MM.1S (cell line): ENCODE measurements at regions not wholly inside any gene's neighbourhood (a gene's known extent, or its start where the extent isn't known, plus 50 kb on each side); places are given as distances from the start of the nearest gene placed in this dataset.

Experiments
- DNase-seq: peaks from one replicate; pipeline ENCODE4 v3.0.0-alpha.2; 2015
- H2AFZ ChIP-seq: fragments of 300-600 bp; sonication (generic); 2 replicates; pipeline ENCODE4 v1.6.0; 2016; ENCODE audit warnings: antibody characterized with exemption, low read length
- H3F3A ChIP-seq: fragments of 300-600 bp; sonication (generic); 2 replicates; pipeline ENCODE4 v1.6.1; 2016; ENCODE audit warnings: mild to moderate bottlenecking, antibody characterized with exemption, low read length, moderate library complexity, mixed read lengths; ENCODE audit not compliant: insufficient read depth
- H3K27ac ChIP-seq: fragments of 300-600 bp; sonication (generic); 2 replicates; pipeline ENCODE4 v1.5.1; 2016; ENCODE audit warnings: mild to moderate bottlenecking, low read length
- H3K27me3 ChIP-seq: fragments of 300-600 bp; sonication (generic); replicated peaks from 2 replicates; pipeline ENCODE4 v1.6.0; 2016; ENCODE audit warnings: low read length; ENCODE audit not compliant: insufficient read depth
- H3K36me3 ChIP-seq: fragments of 300-600 bp; sonication (generic); replicated peaks from 2 replicates; pipeline ENCODE4 v1.6.1; 2016; ENCODE audit warnings: mild to moderate bottlenecking, low read length, mixed read lengths; ENCODE audit not compliant: insufficient read depth
- H3K4me1 ChIP-seq: fragments of 300-600 bp; sonication (generic); 2 replicates; pipeline ENCODE4 v1.6.1; 2016; ENCODE audit warnings: low read length, mixed read lengths
- H3K4me2 ChIP-seq: fragments of 300-600 bp; sonication (generic); 2 replicates; pipeline ENCODE4 v1.6.0; 2016; ENCODE audit warnings: low read depth, low read length
- H3K4me3 ChIP-seq: fragments of 300-600 bp; sonication (generic); 2 replicates; pipeline ENCODE4 v1.5.1; 2016; ENCODE audit warnings: low read length, mixed read lengths
- H3K79me2 ChIP-seq: fragments of 300-600 bp; sonication (generic); 2 replicates; pipeline ENCODE4 v1.6.1; 2016; ENCODE audit warnings: mixed run types, low read length, mixed read lengths
- H3K9ac ChIP-seq: fragments of 300-600 bp; sonication (generic); 2 replicates; pipeline ENCODE4 v1.6.1; 2016; ENCODE audit warnings: low read length, mixed read lengths
- H3K9me2 ChIP-seq: fragments of 300-600 bp; sonication (generic); replicated peaks from 2 replicates; pipeline ENCODE4 v1.6.1; 2016; ENCODE audit warnings: mild to moderate bottlenecking, low read length, mixed read lengths; ENCODE audit not compliant: insufficient read depth
- H3K9me3 ChIP-seq: fragments of 300-600 bp; sonication (generic); replicated peaks from 2 replicates; pipeline ENCODE4 v1.6.1; 2016; ENCODE audit warnings: mild to moderate bottlenecking, low read length, mixed read lengths; ENCODE audit not compliant: insufficient read depth
- H4K20me1 ChIP-seq: fragments of 300-600 bp; sonication (generic); 2 replicates; pipeline ENCODE4 v1.6.1; 2016; ENCODE audit warnings: mild to moderate bottlenecking, low read length, moderate library complexity, mixed read lengths; ENCODE audit not compliant: insufficient read depth
- CTCF ChIP-seq: fragments of 300-600 bp; sonication (generic); IDR thresholded peaks from 2 replicates; pipeline ENCODE4 v1.5.1; 2016; ENCODE audit warnings: antibody characterized with exemption, low read length, mixed read lengths
- EZH2 ChIP-seq: fragments of 300-600 bp; sonication (generic); optimal IDR thresholded peaks from 2 replicates; pipeline ENCODE3; 2017; ENCODE audit warnings: low read depth, mild to moderate bottlenecking, antibody characterized with exemption, low read length, mixed read lengths
- EZH2phosphoT487 ChIP-seq: fragments of 300-600 bp; sonication (generic); IDR thresholded peaks from 2 replicates; pipeline ENCODE4 v1.6.1; 2018; ENCODE audit warnings: antibody characterized with exemption, low read length

- Histone ChIP-seq H3F3A (no peaks in the 10 kb centered on the region), H3K27me3 (no peaks in the 10 kb centered on the region), H3K9me3 (no peaks in the 10 kb centered on the region), H3K9me2 (no peaks in the 10 kb centered on the region), H2AFZ (no peak overlapping the region), H3K4me2 (no peak overlapping the region), H4K20me1 (no peaks in the 10 kb centered on the region), H3K36me3 (no peaks in the 10 kb centered on the region), H3K9ac (no peak overlapping the region), H3K27ac (no peak overlapping the region), H3K4me3 (no peak overlapping the region), H3K79me2 (no peaks in the 10 kb centered on the region), H3K4me1 (no peaks in the 10 kb centered on the region)
- DNase-seq, result no peak
- TF ChIP-seq EZH2phosphoT487, result no peak
- no peak for TF ChIP-seq EZH2
- TF ChIP-seq CTCF, result no peak
These were observed 240.3 kb downstream of the LMX1A start for GRCh38 chr1:165116171-165116570.

- H3K27me3 ChIP-seq, result no peaks in the 10 kb centered on the region
- TF ChIP-seq CTCF, result no peak
- no peak for TF ChIP-seq EZH2
- no peak for TF ChIP-seq EZH2phosphoT487
- no peaks in the 10 kb centered on the region for H3K36me3 ChIP-seq
These were observed 241.6 kb downstream of the LMX1A start for GRCh38 chr1:165114889-165115285.

GRCh38 chr1:165114022-165114888, 242.3 kb downstream of the LMX1A start:
- Histone ChIP-seq H3K27ac (no peak overlapping the region), H3K4me1 (no peaks in the 10 kb centered on the region), H3F3A (no peaks in the 10 kb centered on the region), H3K79me2 (no peaks in the 10 kb centered on the region), H3K4me2 (no peak overlapping the region), H3K9me3 (no peaks in the 10 kb centered on the region), H2AFZ (no peak overlapping the region), H3K9me2 (no peaks in the 10 kb centered on the region), H4K20me1 (no peaks in the 10 kb centered on the region), H3K36me3 (no peaks in the 10 kb centered on the region), H3K4me3 (no peak overlapping the region), H3K27me3 (no peaks in the 10 kb centered on the region), H3K9ac (no peak overlapping the region)
- TF ChIP-seq EZH2, result no peak
- peak; percentile 94 for TF ChIP-seq CTCF
- DNase-seq, result peak; percentile 64

More at GRCh38 chr1:165114889-165115285, 241.6 kb downstream of the LMX1A start:
- Histone ChIP-seq H3K9me2 (no peaks in the 10 kb centered on the region), H3K4me3 (no peak overlapping the region), H3K79me2 (no peaks in the 10 kb centered on the region), H3K9me3 (no peaks in the 10 kb centered on the region), H4K20me1 (no peaks in the 10 kb centered on the region), H3K4me2 (no peak overlapping the region), H3K4me1 (no peaks in the 10 kb centered on the region), H2AFZ (no peak overlapping the region), H3K27ac (no peak overlapping the region), H3F3A (no peaks in the 10 kb centered on the region), H3K9ac (no peak overlapping the region)
- DNase-seq, result no peak
